ACC112 (cell line): ENCODE measurements at regions not wholly inside any gene's neighbourhood (a gene's known extent, or its start where the extent isn't known, plus 50 kb on each side); places are given as distances from the start of the nearest gene placed in this dataset.

ENCODE experiments used
- H2AFZ ChIP-seq: fragments of 200-600 bp; sonication (generic); one replicate; pipeline ENCODE4 v1.6.0; 2017; ENCODE audit warnings: antibody characterized with exemption, low read length; ENCODE audit not compliant: unreplicated experiment
- H3K27ac ChIP-seq: fragments of 200-600 bp; sonication (generic); 2 replicates; pipeline ENCODE4 v1.5.1; 2014; ENCODE audit warnings: low read depth, mild to moderate bottlenecking, antibody characterized with exemption, low read length, moderate library complexity
- H3K27me3 ChIP-seq: fragments of 200-600 bp; sonication (generic); 2 replicates; pipeline ENCODE4 v1.6.1; 2014; ENCODE audit warnings: mild to moderate bottlenecking, antibody characterized with exemption, low read length, moderate library complexity, mixed read lengths; ENCODE audit not compliant: insufficient read depth
- H3K36me3 ChIP-seq: fragments of 200-600 bp; sonication (generic); 2 replicates; pipeline ENCODE4 v1.6.1; 2016; ENCODE audit warnings: mild to moderate bottlenecking, antibody characterized with exemption, low read length, moderate library complexity, mixed read lengths; ENCODE audit not compliant: insufficient read depth
- H3K4me1 ChIP-seq: fragments of 200-600 bp; sonication (generic); one replicate; pipeline ENCODE4 v1.6.1; 2016; ENCODE audit warnings: low read length, mixed read lengths; ENCODE audit not compliant: insufficient read depth, unreplicated experiment, control insufficient read depth
- H3K4me3 ChIP-seq: fragments of 200-600 bp; sonication (generic); 2 replicates; pipeline ENCODE4 v1.5.1; 2014; ENCODE audit warnings: mild to moderate bottlenecking, low read depth, low read length
- H3K79me2 ChIP-seq: fragments of 200-600 bp; sonication (generic); one replicate; pipeline ENCODE4 v1.6.0; 2016; ENCODE audit warnings: low read length; ENCODE audit not compliant: control insufficient read depth, unreplicated experiment, insufficient read depth

DNA sequence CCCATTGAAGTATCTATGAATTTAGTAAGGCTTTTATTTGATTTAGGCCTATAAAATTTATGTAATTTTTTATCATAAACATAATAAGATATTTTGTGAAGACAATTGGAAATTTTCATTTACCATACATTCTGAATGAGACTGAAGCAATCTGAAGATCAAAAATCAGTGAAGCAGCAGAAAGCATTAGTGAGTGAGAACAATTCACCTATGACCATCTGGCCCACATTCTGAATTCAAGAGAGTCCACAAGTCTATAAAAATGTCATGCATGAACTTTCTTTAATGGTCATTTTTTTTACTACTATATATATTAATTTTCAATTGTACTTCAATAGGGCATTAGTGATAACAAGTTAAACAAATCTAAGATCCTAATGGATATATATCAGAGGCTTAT lies 1026.6 kb upstream of the MAP3K7 start:
- H3K36me3 ChIP-seq = no peaks in the 10 kb centered on the region
- H3K79me2 ChIP-seq = no peaks in the 10 kb centered on the region
- H3K4me3 ChIP-seq = no peak overlapping the region
- H3K4me1 ChIP-seq = no peaks in the 10 kb centered on the region
- H2AFZ ChIP-seq = no peak overlapping the region
- H3K27me3 ChIP-seq = no peaks in the 10 kb centered on the region
- H3K27ac ChIP-seq = no peak overlapping the region

DNA sequence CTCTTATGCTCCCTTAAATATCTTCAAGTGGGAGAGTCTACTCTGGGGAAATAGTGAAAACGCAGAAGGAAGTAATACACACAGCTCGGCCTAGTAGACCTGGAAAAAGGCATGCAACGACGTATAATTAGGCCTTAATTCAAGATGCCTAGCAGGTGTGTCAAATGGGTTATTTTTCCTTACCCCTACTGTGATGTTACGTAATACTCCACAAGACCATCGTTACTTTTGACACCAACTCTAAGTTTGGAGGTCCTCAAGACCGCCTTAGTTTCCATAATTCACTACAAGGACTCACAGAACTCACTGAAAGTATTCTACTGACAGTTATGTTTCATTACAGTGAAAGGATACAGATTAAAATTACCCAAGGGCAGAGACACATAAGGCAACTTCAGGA lies 1024.3 kb upstream of the MAP3K7 start:
- Histone ChIP-seq H3K36me3 (no peaks in the 10 kb centered on the region), H3K4me1 (no peaks in the 10 kb centered on the region), H3K79me2 (no peaks in the 10 kb centered on the region), H3K27me3 (no peaks in the 10 kb centered on the region), H3K27ac (no peak overlapping the region), H2AFZ (no peak overlapping the region), H3K4me3 (no peak overlapping the region)

DNA sequence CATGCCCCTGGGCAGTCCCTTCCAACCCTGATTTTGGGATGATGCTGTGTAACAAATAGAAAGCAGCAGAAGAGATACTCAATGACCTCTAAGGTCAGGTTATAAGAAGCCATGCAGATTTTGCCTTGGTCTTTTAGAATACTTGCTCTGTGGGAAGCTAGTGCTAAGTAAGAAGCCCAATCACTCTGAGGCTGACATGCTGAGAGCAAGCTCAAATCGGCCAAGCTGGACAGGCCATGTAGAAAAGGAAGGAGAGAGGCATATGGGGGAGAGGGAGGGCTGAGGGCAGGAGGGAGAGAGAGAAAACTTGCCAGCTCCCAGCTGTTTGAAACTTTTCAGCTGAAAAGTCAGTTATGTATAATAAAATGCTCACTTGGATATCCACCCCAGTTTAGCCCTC lies 1021.6 kb upstream of the MAP3K7 start:
- H3K27ac ChIP-seq = no peak overlapping the region
- no peaks in the 10 kb centered on the region for H3K4me1 ChIP-seq
- H2AFZ ChIP-seq = no peak overlapping the region
- H3K79me2 ChIP-seq = no peaks in the 10 kb centered on the region
- H3K4me3 ChIP-seq = no peak overlapping the region
- no peaks in the 10 kb centered on the region for H3K36me3 ChIP-seq
- no peaks in the 10 kb centered on the region for H3K27me3 ChIP-seq

DNA sequence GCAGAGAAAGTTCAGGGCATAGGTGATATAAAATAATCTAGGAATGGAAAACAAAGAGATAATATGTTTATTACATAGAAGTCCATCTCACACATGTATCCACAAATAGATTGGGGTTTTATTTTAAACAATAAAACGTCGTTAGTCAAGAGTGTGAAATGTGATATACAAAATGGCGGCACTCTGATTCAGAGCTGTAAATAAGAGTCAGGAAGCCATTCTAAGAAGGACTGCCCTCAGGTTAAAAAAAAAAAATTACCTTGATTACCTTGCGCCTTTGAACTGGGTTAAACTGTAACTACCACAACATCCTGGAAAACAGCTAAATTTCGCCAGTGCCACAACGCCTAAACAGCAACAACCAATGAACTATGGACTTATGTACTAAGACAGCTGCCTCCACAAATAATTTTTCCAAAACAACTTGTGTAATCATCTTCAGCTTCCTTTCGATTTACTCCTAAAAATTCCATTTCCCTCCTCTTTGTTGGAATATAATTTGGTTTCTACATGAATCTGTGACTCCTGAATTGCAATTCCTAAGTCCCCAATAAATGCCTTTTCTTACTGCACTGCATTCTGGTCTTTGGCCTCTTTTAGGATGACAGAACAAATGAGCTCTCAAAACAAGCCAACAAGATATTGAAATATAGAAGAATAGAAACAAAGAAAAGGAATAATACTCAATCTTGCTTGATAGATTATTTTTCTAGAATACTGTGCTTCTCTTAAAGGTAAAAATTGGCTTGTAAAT lies 1019.5 kb upstream of the MAP3K7 start:
- H3K79me2 ChIP-seq = no peaks in the 10 kb centered on the region
- no peak overlapping the region for H3K4me3 ChIP-seq
- H2AFZ ChIP-seq = no peak overlapping the region
- no peaks in the 10 kb centered on the region for H3K4me1 ChIP-seq
- no peaks in the 10 kb centered on the region for H3K36me3 ChIP-seq
- no peak overlapping the region for H3K27ac ChIP-seq
- H3K27me3 ChIP-seq = no peaks in the 10 kb centered on the region

DNA sequence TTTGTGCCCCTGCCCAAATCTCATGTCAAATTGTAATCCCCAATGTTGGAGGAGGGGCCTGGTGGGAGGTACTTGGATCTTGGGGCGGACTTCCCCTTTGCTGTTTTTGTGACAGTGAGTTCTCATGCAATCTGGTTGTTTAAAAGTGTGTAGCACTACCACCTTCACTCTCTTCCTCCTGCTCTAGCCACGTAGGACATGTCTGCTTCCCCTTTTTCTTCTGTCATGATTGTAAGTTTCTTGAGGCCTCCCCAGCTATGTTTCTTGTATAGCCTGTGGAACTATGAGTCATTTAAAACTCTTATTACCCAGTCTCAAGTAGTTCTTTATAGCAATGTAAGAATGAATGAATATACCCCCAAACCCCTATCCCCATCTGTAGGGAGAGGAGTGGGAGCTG lies 1013.7 kb upstream of the MAP3K7 start:
- Histone ChIP-seq H3K36me3 (no peaks in the 10 kb centered on the region), H3K27ac (no peak overlapping the region), H3K4me3 (no peak overlapping the region), H3K79me2 (no peaks in the 10 kb centered on the region), H3K4me1 (no peaks in the 10 kb centered on the region), H2AFZ (no peak overlapping the region), H3K27me3 (no peaks in the 10 kb centered on the region)

DNA sequence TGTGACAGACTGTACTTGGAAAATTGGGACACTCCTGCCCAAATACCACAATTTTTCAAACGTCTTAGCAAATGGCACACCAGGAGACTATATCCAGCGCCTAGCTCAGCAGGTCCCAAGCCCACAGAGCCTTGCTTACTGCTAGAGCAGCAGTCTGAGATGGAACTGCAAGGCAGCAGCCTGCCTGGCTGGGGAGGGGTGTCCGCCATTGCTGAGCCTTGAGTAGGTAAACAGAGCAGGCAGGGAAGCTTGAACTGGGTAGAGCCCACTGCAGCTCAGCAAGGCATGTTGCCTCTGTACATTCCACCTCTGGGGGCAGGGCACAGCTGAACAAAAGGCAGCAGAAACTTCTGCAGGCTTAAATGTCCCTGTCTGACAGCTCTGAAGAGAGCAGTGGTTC lies 1003.3 kb upstream of the MAP3K7 start:
- H3K4me3 ChIP-seq = no peak overlapping the region
- no peaks in the 10 kb centered on the region for H3K79me2 ChIP-seq
- no peaks in the 10 kb centered on the region for H3K4me1 ChIP-seq
- H3K27ac ChIP-seq = no peak overlapping the region
- H3K36me3 ChIP-seq = no peaks in the 10 kb centered on the region
- H3K27me3 ChIP-seq = no peaks in the 10 kb centered on the region
- H2AFZ ChIP-seq = no peak overlapping the region

DNA sequence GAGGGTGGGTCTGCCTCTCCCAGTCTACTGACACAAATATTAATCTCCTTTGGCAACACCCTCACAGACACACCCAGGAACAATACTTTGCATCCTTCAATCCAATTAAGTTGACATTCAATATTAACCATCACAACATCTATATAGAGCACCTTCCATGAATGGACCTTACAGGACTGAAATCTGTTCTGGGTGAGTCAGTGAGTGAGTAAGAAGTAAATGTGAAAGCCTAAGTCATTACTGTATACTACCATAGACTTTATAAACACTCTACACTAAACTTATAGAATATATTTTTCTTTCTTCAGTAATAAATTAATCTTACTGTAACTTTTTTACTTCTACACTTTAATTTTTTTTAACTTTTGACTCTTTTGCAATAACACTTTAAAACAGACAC lies 993.8 kb upstream of the MAP3K7 start:
- no peaks in the 10 kb centered on the region for H3K27me3 ChIP-seq
- no peaks in the 10 kb centered on the region for H3K4me1 ChIP-seq
- no peak overlapping the region for H3K4me3 ChIP-seq
- no peak overlapping the region for H3K27ac ChIP-seq
- no peaks in the 10 kb centered on the region for H3K36me3 ChIP-seq
- H3K79me2 ChIP-seq = no peaks in the 10 kb centered on the region
- H2AFZ ChIP-seq = no peak overlapping the region

DNA sequence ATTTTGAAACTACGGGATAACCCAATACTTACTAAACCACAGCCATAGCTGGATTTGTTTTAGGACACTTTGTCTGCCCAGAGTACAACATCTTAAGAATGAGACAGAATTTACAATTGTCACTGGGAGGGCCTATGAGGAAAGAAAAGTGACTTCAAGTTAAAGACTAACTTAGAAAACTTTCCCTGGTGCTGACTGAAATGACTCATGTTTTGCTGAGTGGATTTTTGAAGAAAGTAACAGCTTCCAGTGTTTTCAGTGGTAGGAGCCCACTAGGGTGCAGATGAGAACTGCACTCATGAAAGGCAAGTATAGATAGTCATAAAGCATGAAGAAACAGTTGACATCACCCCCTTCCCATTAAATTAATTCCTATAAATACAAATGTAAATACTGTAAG lies 988.2 kb upstream of the MAP3K7 start:
- H2AFZ ChIP-seq = no peak overlapping the region
- no peaks in the 10 kb centered on the region for H3K79me2 ChIP-seq
- no peak overlapping the region for H3K27ac ChIP-seq
- no peaks in the 10 kb centered on the region for H3K27me3 ChIP-seq
- no peak overlapping the region for H3K4me3 ChIP-seq
- no peaks in the 10 kb centered on the region for H3K36me3 ChIP-seq
- H3K4me1 ChIP-seq = no peaks in the 10 kb centered on the region

DNA sequence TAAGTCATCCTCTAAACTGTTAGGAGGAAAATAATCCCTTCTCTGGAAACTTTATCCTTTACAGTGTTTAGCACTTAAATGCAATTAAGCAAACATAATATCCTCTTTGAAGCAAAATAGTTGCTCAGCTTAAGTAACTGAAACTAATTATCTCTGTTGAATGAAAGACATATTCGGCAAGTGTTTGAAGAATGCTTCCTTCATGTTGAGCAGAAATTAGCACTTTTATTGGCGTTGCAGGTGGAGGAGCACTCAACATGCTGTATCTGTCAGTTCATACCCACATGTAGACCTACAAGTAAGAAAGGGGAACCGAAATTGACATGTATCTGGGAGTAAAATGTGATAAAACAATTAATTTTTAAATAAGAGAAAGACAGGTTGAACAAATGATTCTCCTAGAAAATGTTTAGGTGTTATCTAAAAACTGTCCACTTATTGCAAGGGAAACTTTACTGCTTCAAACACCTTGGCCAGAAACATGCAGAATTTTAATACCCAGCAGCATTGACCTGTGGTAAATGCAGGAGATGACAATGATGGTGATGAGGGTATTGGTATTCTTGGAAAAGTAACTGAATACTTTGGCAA lies 987.0 kb upstream of the MAP3K7 start:
- no peaks in the 10 kb centered on the region for H3K4me1 ChIP-seq
- no peak overlapping the region for H3K27ac ChIP-seq
- H3K27me3 ChIP-seq = no peaks in the 10 kb centered on the region
- no peaks in the 10 kb centered on the region for H3K79me2 ChIP-seq
- H3K4me3 ChIP-seq = no peak overlapping the region
- H2AFZ ChIP-seq = no peak overlapping the region
- no peaks in the 10 kb centered on the region for H3K36me3 ChIP-seq

DNA sequence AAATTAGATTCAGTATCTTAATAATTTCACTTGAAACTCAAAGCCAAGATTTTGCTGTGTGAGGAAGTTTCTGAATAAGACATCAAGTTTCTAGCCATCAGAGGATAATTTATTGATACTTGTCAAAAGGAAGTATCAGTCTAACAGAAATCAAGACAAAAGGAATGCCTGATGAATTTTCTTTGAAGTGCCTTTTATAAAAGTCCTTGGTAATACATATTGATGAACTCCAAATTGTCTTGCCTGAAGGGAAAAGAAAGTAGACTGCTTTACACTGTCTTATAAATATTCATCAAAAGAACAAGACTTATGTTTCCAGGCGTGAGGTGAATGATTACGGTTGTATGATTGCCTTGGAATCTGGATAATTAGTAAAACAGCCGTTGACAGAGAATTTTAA lies 986.0 kb upstream of the MAP3K7 start:
- H3K4me1 ChIP-seq = no peaks in the 10 kb centered on the region
- H3K27me3 ChIP-seq = no peaks in the 10 kb centered on the region
- H2AFZ ChIP-seq = no peak overlapping the region
- H3K27ac ChIP-seq = no peak overlapping the region
- no peaks in the 10 kb centered on the region for H3K79me2 ChIP-seq
- no peaks in the 10 kb centered on the region for H3K36me3 ChIP-seq
- no peak overlapping the region for H3K4me3 ChIP-seq

DNA sequence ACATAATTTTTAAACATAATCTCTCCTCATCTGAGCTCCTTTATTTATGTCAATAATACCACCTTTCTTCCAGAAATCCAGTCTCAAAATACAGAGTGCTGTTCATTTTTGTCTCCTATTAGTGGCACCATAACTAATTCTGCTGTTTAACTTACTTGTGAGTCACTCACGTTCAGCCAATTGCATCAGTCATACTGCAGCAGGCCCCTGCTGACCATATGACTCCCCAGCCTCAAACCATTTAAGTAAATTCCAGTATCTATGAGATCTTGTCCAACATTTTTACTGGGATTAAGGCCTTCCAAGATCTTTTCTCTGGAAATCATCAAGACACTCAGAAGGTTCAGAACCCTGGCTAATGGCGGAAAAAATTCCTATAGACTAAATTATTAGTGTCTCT lies 982.2 kb upstream of the MAP3K7 start:
- Histone ChIP-seq H3K36me3 (no peaks in the 10 kb centered on the region), H3K27ac (no peak overlapping the region), H3K4me3 (no peak overlapping the region), H3K4me1 (no peaks in the 10 kb centered on the region), H3K79me2 (no peaks in the 10 kb centered on the region), H3K27me3 (no peaks in the 10 kb centered on the region), H2AFZ (no peak overlapping the region)
